Left renal cortex interstitium (tissue), 4 donors: ENCODE measurements at regions not wholly inside any gene's neighbourhood (a gene's known extent, or its start where the extent isn't known, plus 50 kb on each side); places are given as distances from the start of the nearest gene placed in this dataset.

Experiments
- DNase-seq, 4 donors: peaks; one replicate each; pipeline ENCODE4 v3.0.0-alpha.2; 2013; ENCODE audit warnings: low read depth in 4 of 4, low spot score in 2 of 4, missing footprints in 1 of 4

DNA sequence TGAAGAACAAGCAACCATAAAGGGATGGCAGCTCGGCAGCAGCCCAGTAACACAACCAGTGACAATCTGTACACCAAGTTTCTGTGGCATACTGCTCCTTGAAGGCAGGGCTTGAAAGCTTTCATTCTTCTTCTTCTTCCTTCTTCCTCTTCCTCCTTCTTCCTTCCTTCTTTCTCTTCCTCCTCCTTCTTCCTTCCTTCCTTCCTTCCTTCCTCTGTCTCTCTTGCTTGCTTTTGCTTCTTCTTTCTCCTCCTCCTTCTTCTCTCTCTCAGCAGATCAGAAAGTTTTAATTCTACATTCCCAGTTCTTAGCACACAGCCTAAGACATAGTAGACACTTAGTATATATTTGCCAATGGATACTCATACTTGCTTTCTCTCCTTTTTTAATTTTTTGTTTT lies 95.9 kb downstream of the GLUL start:
- DNase-seq, result no peak

DNA sequence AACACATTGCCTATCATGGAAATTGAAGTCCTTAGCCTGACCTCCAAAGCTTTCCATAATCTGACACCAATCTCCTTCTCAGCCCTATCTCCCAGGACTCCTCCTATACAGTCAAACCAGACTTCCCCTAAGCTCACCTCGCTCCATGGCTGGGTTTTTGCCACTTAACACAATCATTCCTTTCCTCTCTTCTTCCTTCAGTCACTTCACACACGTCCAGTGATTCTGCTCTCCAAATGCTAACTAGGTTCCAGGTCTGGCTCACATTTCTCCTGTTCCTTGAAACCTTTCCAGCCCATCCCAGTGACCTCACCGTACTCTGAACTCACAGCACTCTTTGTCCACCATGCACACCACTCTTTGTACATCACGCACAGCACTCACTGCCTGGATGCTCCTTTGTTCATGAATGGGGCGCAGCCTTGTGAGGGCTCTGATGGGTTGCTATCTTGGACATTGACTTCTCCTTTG lies 98.4 kb downstream of the GLUL start:
- DNase-seq, result no peak

DNA sequence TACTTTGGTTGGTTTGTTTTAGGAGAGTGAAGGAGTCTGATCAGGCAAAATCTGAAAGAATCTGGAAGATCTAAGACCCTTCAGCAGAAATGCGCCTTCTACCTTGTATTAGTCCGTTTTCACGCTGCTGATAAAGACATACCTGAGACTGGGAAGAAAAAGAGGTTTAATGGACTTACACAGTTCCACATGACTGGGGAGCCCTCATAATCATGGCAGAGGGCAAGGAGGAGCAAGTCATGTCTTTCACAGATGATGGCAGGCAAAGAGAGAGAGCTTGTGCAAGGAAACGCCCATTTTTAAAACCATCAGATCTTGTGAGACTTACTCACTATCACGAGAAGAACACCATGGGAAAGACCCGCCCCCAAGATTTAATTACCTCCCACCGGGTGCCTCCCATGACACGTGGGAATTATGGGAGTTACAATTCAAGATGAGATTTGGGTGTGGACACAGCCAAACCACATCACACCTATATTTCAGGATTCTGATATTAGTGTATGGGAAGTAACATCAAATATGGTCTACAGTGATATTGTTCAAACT lies 99.3 kb downstream of the GLUL start:
- DNase-seq, result no peak

DNA sequence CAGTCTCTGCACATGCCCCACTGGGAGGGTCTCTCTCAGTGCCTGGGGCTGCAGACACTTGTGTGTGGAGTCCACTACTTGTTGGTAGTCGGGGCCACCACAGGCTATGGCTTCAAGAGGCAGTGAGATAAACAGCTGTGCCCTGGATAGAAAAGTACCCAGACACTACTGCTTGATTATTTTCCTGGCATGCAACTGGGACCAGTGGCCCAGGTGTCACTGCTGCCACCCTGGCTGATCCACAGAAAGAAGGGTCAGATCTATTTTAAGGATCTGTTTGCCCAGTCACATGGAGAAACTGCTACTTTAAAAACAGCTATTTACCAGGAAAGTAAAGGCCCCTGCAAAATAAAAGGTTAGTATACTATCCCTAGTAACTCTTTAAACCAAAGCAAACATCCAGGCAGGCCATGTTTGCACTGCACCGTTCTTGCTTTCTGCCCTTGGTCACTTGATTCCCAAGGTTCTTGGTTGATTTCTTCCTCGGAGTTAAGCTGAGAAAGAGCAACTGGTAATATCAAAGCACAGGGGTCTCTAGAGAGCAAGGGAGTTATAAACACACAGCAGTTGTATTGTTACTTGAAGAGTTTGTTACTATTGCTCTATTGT lies 99.9 kb downstream of the GLUL start:
- no peak for DNase-seq

DNA sequence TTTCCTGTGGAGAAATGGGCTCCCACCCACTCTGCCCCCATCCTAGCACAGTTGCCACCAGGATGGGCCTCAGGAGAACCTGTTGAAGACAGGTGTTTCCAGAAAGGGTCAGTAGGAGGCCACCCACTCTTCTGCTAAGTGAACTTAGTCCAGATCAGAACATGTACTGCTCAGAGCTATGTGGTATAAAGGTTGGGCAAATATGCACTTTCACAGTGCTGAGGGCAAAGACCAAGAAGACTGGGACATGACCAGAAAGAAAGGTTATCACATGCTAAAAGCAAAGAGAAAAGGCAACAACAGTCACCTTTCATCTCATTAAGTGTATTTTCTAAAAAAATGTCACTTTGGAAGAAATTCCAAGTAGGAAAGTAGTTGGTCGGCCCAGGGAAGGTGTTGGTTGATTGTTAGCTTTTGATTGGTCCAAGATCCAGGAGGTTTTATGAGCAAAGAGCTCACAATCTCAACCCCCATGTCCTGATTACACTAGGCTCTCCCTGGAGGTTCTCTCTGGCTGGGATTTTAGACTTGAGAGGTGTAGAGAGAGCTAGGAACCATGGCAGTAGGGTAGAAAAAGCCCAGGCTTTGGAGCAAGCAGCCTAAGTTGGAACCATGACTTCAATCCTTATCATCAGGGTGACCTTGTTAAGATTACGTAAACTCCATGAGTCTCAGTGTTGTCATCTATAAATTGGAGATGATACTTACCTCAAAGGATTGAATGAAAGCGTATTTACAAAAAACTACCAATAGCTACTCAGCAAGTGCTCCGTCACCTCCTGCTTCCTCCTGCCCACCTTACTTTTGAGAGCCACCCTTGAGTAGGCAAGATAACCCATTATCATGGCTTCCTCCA lies 102.6 kb downstream of the GLUL start:
- DNase-seq, result no peak

DNA sequence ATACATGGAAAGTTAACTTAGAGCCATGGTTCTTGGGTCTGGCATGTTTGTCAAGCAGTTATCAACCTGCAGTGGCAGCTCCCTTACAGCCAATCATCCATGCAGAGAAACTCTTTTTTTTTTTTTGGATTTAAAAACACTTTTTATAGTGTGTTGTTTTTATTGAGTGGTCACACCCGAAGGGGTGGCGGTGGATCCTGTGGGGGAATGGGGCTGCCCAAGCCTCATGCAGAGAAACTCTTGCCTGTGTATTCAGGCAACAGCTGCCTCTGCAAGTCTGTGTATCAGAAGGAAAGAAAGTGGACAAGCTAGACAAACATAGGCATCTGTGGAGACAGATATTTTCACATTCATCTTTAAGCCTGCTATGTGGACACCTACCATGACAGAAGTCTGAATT lies 104.8 kb downstream of the GLUL start:
- DNase-seq, result no peak

DNA sequence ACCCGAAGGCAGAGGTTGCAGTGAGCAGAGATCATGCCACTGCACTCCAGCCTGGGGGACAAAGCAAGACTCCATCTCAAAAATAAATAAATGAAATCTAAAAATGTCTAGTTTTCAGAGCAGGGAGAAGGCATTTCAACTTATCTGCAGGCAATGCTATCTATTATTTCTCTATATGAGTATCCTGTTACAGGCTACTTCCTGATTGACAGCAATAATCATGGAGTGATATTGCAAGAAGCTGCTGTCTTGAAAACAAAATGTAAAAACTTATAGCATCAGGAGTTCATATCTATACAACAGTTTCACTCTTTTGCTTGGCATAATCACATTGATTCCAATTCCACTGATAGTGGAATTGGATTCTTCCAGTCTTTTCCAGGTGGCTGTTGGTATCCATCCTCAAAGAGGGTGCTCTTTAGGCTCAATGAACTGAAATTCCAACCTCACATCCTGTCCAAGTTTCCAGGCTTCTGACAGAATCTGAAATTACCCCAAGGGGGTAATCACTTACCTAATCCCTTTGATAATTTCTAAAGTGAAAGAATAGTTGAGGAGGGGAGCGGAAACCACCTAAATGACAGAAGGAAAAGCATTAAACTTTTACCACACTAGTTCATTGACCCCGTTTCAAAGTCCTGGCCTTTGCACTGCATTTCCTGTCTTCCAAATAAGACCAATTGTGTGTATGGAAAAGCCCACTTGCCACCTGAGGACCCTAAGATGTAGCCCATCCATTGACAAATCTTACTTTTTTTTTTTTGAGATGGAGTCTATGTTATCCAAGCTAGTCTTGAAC lies 107.6 kb downstream of the GLUL start:
- DNase-seq, result no peak

DNA sequence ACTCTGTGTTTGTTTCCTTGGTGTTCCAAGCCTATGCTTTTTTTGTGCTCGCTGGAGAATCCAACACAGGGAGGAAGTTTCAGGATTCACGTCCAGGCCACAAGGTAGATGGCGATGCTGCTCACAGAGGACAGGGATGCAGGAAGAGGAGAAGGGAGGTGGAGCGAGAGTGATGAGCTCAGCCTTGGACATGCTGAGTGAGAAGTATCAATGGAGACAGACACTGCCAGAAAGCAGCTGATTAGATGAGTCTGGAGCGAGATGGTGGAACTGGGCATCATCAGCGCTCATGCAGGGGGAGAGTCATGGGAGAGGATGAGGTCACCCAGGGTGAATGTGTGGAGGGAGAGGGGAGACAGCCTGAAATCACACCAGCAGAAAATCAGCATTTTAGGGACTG lies 110.0 kb downstream of the GLUL start:
- no peak for DNase-seq

DNA sequence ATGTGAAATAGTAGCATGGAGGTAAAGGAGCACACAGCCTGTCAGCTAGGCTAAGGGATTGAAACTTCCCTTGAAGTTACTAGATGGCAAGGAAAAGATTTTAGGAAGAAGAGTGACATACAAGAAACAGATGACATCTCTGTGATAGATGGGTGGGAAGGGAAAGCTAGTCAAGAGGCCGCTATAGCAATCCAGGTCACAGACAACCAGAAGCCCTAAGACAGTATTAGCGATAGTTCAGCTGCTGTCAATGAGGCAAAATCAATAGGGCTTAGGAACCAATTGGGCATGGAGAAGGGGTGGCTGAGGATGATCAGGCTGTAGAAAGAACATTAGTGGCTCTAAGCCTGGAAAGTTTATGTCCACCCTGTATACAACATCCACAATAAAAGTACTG lies 111.1 kb downstream of the GLUL start:
- DNase-seq, result no peak

DNA sequence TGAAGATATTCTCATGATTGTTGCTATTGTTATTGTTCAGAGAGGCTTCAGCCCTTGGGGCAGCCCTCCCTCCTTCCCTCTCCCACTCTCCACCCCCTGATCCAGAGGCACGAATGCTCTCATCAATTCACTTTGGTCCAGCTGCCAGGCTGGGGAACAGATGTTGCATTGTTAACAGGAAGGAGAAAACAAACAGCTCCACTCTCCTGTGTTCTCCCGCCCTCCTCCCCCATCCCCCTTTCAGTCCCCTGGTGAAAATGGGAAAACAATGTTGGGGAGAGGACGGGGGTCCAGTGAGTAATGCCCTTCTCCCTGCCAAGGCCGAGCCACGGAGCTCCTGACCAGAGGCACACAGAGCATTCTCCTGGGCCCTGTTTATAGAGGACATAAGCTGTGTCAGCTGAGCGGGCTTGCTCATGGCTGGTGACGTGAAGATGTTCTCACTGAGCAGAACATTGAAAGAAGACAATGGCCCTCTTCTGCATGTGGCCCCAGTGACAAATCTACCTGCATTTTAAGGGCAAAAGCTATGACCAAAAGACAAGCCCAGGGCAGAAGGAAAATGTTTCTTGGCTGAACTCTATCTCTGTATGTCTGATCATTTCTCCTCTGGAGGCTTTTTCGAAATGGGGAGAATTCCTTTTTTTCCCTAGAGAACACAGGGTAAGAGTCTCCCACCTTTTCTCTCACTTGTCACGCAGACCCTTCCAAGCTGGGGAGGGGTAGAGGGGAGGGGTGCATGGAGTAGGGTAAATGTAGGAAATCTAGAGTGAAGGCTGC lies 111.7 kb downstream of the GLUL start:
- no peak for DNase-seq

DNA sequence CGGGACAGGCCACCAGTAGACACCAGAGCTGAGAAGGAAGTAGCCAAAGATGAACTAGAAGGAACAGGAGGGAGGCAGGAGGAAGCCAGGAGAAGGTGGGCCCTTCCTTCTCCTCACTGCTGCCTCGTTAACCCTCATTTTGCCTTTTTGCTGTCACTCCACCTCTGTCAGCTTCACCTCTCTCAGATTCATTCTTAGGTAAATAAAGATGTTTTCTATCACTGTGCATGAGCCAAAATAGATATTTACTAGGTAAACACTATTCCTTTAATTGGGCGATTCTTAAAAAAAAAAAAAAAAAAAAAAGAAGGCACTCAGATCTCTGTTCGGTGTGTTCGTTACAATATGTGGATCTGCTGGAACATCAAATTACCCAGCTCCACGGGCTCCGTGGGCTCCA lies 112.3 kb downstream of the GLUL start:
- DNase-seq, result no peak

DNA sequence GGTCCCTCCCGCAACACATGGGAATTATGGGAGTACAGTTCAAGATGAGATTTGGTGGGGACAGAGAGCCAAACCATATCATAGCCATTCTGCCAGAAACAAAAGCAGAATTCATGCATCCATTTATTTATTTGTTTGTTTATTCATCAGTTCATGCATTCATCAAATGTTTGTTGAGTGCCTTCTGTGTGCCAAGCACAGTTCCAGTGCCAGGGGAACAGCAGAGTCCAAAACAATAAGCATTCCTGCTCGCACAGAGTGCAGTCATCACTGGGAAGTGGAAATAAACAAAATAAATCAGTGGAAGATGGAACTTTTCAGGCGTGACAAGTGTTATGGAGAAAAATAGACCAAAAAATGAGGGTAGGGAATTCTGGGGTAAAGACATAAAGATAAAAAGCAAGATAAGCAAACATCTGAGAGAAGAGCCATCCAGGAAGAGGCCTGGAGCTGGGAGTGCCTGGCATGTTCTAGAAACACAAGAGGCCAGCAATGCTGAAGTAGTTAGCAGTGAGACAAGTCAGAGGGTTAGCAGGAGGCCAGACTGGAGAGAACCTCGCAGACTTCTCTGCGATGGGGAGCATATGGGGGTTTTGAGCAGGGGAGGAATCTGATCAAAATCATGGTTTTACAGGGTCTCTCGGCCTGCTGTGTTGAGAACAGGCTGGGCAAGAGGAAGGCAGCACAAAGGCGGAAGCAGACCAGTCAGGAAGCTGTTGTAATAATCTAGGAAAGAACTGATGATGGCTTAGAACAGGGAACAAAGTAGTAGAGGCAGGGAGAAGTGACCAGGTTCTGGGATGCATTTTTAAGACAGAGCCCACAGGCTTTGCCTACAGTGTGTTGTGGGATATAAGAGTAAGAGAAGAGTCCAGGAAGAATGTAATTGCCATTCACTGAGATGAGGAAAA lies 113.2 kb downstream of the GLUL start:
- no peak for DNase-seq

DNA sequence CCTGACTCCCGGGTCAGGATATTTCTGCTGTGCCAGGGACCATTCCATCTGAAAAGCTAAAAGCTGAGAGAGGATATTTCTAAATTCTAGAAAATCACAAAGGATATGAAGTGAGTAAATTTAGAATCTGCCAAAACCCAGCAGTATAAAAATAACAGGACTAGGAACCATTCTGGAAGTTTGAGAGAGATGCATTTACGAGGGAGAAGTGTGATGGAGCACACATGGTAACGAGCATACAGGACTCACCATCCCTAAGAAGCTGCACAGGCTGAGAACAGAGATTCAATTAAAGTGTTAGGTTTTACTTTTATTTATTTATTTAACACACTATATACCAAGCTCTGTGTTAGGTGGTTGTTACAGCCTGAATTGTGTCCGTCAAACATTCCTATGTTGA lies 116.3 kb downstream of the GLUL start:
- DNase-seq, result no peak

DNA sequence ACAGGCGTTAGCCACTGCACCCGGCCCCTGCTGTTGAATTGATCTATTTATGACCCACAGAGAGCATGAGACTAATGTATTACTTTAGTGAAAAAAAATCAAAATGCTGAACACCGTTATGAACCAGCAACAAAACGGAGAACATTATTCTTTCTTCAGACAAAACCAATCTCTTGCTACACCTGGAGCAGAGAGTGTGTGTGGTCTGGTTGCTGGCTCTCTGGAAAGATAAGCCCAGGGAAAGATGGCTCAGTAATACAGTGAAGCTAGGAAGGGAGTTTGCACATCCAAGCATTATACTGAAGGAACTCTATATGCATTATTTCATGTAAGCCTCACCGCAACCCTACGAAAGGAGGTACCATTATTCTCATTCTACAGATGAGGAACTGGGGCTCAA lies 117.0 kb downstream of the GLUL start:
- DNase-seq, result no peak

DNA sequence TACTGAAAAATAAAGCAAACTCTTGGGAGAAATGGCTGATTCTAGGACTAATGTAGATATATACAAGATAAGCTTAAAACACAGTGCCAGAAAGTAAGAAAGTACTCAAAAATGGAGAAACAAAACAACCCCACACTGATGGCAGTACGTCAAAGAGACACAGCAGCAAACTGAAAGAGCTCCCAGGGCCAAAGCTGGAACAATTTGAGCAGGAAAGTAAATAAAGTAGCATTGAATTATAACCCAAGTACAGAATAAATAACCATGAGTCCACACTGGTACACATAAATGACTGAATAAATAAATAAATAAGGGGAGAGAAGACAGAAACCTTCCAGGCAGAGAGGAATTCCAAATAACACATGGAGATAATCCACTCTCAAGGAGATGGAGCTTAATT lies 120.9 kb downstream of the GLUL start:
- no peak for DNase-seq

DNA sequence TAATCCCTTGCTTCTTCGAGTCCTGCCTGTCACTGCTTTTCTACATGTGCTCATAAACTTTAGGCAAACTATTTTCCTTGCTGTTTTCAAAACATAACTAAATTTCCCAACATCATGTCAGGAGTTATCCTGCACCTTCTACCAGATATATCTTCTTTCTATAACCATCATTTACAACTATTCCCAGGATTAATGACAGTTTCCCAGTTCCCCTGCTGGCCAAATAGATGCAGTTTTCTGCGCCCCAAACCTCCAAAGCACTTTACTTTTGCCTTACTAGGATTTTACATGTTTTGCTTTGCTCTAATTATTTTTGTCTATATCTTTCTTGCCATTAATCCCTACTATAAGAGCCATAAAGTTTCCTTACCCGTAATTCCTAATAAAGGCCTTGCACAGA lies 122.5 kb downstream of the GLUL start:
- no peak for DNase-seq

DNA sequence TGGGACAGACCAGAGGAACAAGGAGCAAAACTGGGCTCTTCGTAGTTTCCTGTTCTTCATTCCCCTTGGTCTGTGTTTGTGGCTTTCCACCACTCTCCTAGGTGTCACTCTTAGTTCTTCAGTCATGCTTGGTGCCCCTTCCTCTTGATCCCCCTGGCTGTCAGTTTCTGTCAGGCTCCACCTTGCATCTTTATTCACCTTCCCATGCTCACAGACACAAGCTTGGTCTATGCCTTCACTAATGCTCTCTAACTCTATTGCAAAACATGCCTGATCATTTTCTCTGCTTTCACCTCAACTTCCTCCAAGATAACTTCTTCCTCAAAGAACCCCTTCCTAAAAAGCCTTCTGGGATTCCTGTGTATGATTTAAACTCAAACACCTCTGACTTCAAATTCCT lies 122.9 kb downstream of the GLUL start:
- no peak for DNase-seq

DNA sequence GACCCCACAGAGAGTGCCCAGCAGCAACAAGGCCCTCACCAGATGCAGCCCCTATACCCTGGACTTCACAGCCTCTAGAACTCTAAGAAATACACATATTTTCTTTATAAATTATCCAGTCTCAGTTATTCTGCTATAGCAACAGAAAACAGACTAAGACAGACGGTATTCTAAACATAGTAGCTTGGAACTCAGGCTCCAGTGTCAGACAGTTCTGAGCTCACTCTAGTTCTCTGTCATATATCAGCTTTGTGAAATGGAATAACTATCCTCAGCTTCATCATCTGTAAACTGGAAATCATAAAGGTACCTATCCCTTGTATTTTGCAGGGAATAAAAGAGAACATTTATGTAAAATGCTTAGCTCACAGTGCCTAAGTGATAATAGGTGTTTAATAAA lies 127.4 kb downstream of the GLUL start:
- no peak for DNase-seq

DNA sequence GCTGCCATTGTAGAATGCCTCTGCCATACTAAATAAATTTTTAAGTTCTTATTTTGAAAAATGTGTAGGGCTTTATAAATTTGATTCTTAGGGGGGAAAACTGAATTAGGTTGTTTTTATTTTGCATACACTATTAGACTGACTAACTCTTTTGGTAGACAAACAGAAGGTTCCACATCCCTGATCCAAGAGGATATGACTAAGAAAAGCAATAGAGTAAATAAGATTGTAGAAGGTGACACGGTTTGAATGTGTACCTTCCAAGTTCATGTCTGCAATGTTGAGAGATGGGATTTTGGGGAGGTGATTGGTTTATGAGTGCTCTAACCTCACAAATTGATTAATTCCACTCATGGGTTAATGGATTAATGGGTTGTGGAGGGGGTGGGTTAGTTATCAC lies 127.9 kb downstream of the GLUL start:
- DNase-seq, result no peak

DNA sequence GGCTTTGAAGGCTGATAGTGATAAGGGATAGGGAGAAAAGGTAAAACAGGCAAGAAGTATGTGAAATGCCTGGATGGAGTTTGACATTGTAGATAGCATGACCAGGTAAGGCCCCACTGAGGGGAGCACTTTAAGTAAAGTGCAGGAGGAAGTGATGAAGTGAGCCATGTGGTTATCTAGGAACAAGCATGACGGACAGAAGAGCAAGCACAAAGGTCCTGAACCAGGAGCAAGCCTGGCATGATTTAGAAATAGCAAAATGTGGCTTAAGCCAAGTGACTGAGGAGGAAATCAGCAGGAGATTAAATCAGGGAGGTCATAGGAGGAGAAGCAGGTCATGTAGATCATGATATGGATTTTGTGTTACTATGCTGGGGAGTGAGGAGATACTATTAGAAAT lies 129.2 kb downstream of the GLUL start:
- no peak for DNase-seq
